Omental fat pad (tissue), 3 donors: ENCODE measurements at regions not wholly inside any gene's neighbourhood (a gene's known extent, or its start where the extent isn't known, plus 50 kb on each side); places are given as distances from the start of the nearest gene placed in this dataset.

ENCODE experiments used
- ATAC-seq: fragments of 150-250 bp; one replicate; pipeline ENCODE4 v1.9.1; 2016; ENCODE audit warnings: mild to moderate bottlenecking, moderate library complexity; ENCODE audit not compliant: low FRiP score
- DNase-seq: peaks from one replicate; pipeline ENCODE4 v3.0.0-alpha.2; 2019; ENCODE audit warnings: low spot score
- CTCF ChIP-seq, 3 donors: fragments of 450-650 bp; IDR thresholded peaks; one replicate each; pipeline ENCODE4 v1.5.1; 2016 to 2017; ENCODE audit warnings: antibody characterized with exemption in 3 of 3, mild to moderate bottlenecking in 3 of 3, moderate library complexity in 2 of 3

- TF ChIP-seq CTCF (IDR thresholded peaks at IDR 0.05), result no peak
- ATAC-seq, result no peak
- no peak for DNase-seq
These were observed 201.1 kb downstream of the PPP1R3A start for GRCh38 chr7:113717739-113718138.

GRCh38 chr7:113715981-113716856 lies 202.6 kb downstream of the PPP1R3A start:
- no peak for DNase-seq
- no peak for TF ChIP-seq CTCF (IDR thresholded peaks at IDR 0.05)
- ATAC-seq, result no peak

GRCh38 chr7:113715262-113715661 lies 203.5 kb downstream of the PPP1R3A start:
- no peak for ATAC-seq
- no peak for TF ChIP-seq CTCF (IDR thresholded peaks at IDR 0.05)
- DNase-seq, result no peak

GRCh38 chr7:113710310-113711096 lies 208.3 kb downstream of the PPP1R3A start:
- DNase-seq, result no peak
- ATAC-seq, result no peak
- TF ChIP-seq CTCF (IDR thresholded peaks at IDR 0.05), result peak in 2 of 3 donors; percentile 19 to 43

- no peak for TF ChIP-seq CTCF (IDR thresholded peaks at IDR 0.05)
- ATAC-seq (no peak), DNase-seq (no peak)
These were observed 213.4 kb downstream of the PPP1R3A start for GRCh38 chr7:113705439-113705838.

- TF ChIP-seq CTCF (IDR thresholded peaks at IDR 0.05), result no peak
These were observed 220.1 kb downstream of the PPP1R3A start for GRCh38 chr7:113698556-113699220.

More at GRCh38 chr7:113698556-113699220, 220.1 kb downstream of the PPP1R3A start:
- ATAC-seq (no peak), DNase-seq (no peak)
